ENCODE measurements at regions not wholly inside any gene's neighbourhood (a gene's known extent, or its start where the extent isn't known, plus 50 kb on each side); places are given as distances from the start of the nearest gene placed in this dataset.

DNA sequence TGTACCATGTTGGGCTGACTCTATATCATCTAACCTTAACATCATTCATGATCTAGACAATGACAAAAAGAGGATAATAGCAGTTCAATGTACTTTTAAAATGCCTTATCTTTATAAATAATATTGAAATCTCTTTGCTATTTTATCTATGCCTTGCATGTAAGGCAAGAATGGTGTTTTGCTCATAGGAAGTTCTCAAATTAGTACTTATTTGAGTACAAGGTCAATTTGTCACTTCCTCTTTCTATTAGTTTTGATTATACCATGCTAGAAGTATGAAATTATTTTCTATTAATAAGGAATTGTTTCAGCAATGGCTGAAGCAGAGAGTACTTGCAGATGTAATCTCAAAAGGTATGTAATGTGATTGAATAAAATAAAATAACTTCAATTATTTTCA lies 1285.4 kb upstream of the TENM4 start:
- no peak for TF ChIP-seq CTCF (conservative IDR thresholded peaks at IDR 0.05; ENCODE audit: low read length)
- TF ChIP-seq EZH2phosphoT487 (IDR thresholded peaks at IDR 0.05; ENCODE audit: borderline replicate concordance, low read depth, low read length), result no peak
